ENCODE measurements at regions not wholly inside any gene's neighbourhood (a gene's known extent, or its start where the extent isn't known, plus 50 kb on each side); places are given as distances from the start of the nearest gene placed in this dataset.

GRCh38 chr10:124346831-124347230 is 71.9 kb downstream of the OAT start:
- no peak for DNase-seq

- no peak for DNase-seq
Measured at GRCh38 chr10:124345521-124345920, 73.2 kb downstream of the OAT start.

DNA sequence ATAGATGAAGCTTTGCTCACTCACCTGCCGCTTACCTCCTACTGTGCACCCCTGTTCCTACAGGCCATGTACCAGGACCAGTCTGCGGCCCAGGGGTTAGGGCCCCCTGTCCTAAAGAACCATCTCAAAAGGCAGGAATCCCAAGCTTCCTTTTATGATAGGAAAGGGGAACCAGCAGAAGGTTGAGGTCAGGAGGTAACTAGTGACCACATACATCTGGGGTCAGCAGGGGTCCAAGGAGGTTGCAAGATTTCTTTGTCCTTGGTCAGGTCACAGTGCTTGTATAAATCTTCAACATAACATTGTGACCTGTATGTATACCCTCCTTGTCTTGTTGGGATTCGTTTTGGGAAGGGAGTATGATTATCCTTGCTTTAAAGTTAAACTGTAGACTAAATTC is 73.8 kb downstream of the OAT start:
- no peak for DNase-seq

- DNase-seq, result no peak
Measured at GRCh38 chr10:124344266-124344590, 74.5 kb downstream of the OAT start.

GRCh38 chr10:124343351-124344265 is 75.1 kb downstream of the OAT start:
- no peak for DNase-seq

GRCh38 chr10:124342821-124343170 is 75.9 kb downstream of the OAT start:
- no peak for DNase-seq

- no peak for DNase-seq
Measured at GRCh38 chr10:124342136-124342820, 76.4 kb downstream of the OAT start.

DNA sequence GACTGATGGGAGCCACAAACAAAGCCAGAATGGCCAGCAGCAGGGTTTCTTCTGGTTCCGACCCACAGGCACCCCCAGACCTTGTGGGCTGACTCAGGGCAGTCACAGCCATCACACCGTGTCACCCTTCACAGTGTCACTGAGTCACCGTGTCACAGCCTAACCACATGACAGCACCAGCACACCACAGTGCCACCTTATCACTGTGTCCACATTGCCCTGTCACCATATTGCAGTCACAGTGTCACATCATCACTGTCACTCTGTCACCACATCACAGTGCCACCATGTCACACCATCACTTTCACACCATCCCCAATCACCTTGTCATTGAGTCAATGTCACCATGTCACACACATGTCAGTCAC is 77.0 kb downstream of the OAT start:
- DNase-seq, result peak; percentile 7

GRCh38 chr10:124340033-124340760 is 78.5 kb downstream of the OAT start:
- no peak for DNase-seq

DNA sequence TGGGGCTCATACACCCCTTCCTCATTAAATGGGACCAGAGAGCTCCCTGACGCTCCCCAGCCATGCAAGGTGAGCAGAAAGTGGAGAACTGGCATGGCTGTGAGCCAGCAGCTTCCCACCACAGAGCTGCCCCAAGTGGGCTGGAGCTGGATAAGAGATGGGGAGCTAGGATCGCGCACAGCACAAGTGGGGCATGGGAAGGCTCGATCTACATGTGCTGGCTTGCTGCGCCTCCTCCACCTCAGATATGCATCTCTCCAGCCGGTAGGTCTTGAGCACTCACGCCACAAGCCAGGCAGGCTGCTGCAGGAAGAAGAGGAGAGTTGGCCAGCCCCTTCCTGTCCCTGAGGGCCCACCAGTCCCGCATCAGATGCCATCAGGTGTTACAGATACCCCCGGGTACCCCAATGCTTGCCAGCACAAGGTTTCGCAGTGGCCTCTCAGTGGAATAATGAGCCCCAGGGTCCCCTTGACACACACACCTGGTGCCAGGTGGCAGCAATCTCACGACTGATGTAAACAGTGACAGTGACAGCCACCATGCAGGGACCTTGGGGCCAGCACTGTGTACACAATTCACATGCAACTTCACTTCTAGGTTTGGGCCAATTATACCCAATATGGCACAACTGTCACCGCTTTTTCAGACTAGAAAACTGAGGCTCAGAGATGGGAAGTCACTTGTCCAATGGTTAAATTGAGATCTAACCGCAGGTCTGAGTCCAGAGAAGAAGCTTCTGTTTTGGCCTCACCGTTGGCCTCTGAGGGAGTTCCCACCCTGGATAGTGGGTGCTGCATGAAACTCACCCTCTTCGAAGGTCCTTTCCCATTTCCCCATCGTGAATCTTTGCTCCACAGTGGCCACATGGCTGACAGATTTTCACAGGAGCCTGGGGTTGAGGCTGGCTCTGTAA is 79.3 kb downstream of the OAT start:
- no peak for DNase-seq

DNA sequence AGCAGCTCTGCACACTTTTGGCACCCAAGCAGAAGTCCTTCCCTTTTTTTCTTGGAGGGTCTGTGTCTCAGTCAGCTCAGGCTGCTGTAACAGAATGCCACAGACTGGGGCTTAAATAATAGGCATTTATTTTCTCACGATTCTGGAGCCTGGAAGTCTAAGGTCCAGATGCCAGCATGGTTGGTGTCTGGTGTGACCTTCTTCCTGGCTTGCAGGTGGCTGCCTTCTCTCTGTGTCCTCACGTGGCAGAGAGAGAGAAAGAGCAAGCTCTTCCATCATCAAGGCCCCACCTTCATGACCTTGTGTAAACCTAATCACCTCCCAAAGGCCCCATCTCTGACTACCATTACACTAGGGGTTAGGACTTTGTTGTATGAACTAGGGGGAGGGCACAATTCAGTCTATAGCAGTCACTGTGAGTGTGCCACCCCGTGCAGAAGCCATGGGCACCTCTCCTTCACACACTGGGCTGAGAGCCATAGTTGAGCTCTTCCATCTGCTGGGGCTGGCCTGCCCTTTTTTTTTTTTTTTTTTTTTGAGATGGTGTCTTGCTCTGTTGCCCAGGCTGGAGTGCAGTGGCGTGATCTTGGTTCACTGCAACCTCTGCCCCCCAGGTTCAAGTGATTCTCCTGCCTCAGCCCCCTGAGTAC is 80.3 kb downstream of the OAT start:
- DNase-seq, result no peak

GRCh38 chr10:124336186-124336585 is 82.5 kb downstream of the OAT start:
- no peak for DNase-seq

GRCh38 chr10:124333931-124334330 is 84.8 kb downstream of the OAT start:
- no peak for DNase-seq

DNA sequence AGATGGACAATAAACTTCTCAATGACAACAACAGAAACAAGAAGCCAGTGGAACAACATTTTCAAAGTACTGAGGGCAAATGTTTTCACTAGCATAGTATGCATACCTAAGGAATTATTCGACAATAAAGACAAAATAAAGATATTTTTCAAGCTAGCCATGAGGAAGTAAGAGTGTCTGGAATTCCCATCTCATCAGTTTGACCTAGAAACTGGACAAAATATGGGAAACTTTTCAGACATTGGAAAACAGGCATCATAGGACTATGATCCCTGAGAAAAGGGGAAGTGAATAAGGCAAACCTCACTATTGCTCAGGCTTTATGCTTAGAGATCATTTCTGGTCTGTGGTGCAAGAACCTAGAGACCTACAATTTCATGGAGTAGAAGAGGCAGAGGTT is 86.3 kb downstream of the OAT start:
- DNase-seq, result no peak

- no peak for DNase-seq
Measured at GRCh38 chr10:124329941-124330340, 88.8 kb downstream of the OAT start.

- no peak for DNase-seq
Measured at GRCh38 chr10:124329362-124329761, 89.4 kb downstream of the OAT start.

DNA sequence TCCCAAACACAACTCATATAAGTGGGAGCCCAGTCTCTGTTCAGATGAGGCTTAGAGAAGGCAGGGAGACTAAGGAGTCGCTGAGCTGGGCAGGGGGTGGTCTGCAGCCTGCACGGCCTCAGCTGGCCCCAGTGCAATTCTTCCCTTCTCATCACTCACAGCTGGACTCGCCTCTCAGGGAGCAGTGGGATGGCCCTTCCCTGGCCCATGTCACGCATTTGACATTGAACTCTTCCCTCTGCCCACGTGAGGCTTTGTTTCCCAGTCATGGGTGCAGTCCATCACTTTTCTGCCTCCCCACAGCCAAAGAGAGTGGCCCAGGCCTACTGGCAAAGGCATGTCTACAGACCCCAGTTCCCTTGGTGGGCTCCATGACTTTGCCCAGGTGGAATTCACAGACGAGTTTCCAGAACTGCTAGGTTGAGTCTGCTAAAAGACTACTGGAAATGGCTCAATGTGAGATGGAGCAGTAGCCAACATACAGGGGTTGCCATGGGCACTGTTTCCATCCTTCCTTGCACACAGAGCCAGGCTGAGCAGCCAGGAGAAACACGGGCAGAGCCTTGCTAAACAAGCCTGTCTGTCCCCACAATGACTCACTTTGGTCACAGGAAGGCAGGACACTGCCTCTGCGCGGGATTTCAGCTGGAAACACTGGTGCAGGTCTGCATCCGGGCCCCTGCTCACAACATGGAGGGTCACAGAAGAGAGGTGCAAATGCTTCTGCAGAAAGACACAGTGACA is 90.1 kb downstream of the OAT start:
- DNase-seq, result no peak

- DNase-seq, result no peak
Measured at GRCh38 chr10:124325998-124326636, 92.6 kb downstream of the OAT start.

DNA sequence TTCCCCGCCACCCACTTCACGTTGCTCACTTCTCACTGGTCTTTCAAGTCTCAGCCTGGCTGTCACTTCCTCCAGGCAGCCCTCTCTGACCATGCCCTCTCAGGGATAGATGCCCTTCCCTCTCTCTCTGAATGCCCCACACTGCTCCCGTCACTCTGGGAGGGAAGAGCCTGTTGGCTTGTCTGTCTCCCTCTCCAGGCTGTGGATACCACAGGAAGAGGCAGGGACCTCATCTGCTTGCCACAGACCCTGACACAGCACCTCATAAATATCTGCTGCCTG is 93.1 kb downstream of the OAT start:
- no peak for DNase-seq

GRCh38 chr10:124324856-124325632 is 93.7 kb downstream of the OAT start:
- DNase-seq, result no peak

- DNase-seq, result no peak
Measured at GRCh38 chr10:124324451-124324850, 94.3 kb downstream of the OAT start.
